ENCODE measurements at regions not wholly inside any gene's neighbourhood (a gene's known extent, or its start where the extent isn't known, plus 50 kb on each side); places are given as distances from the start of the nearest gene placed in this dataset.

GRCh38 chr6:115270953-115271352, 789.7 kb downstream of the FRK start:
- Histone ChIP-seq H3K27me3 (ENCODE audit: low read length) (no peaks in the 10 kb centered on the region), H3K36me3 (ENCODE audit: insufficient read depth, low read length) (no peaks in the 10 kb centered on the region), H3K9ac (ENCODE audit: low read length) (no peak overlapping the region), H3K79me2 (ENCODE audit: low read length) (no peaks in the 10 kb centered on the region), H4K20me1 (ENCODE audit: insufficient read depth, low read depth, low read length) (no peaks in the 10 kb centered on the region), H3K9me2 (replicated peaks; ENCODE audit: insufficient read depth, low read length) (no peaks in the 10 kb centered on the region), H2AFZ (ENCODE audit: low read length) (no peak overlapping the region), H3K27ac (ENCODE audit: low read length) (no peak overlapping the region), H3K4me3 (ENCODE audit: low read length) (no peak overlapping the region), H3K4me2 (ENCODE audit: low read depth, low read length, poor library complexity, severe bottlenecking) (no peak overlapping the region), H3K4me1 (ENCODE audit: low read length) (no peaks in the 10 kb centered on the region), H3K9me3 (ENCODE audit: low read length) (peaks cover 19% of the 10 kb centered on the region)
- DNase-seq = no peak

GRCh38 chr6:115241373-115241772, 819.3 kb downstream of the FRK start:
- Histone ChIP-seq H3K79me2 (ENCODE audit: low read length) (no peaks in the 10 kb centered on the region), H3K9ac (ENCODE audit: low read length) (no peak overlapping the region), H2AFZ (ENCODE audit: low read length) (no peak overlapping the region), H4K20me1 (ENCODE audit: insufficient read depth, low read depth, low read length) (no peaks in the 10 kb centered on the region), H3K4me1 (ENCODE audit: low read length) (no peaks in the 10 kb centered on the region), H3K36me3 (ENCODE audit: insufficient read depth, low read length) (no peaks in the 10 kb centered on the region), H3K9me3 (ENCODE audit: low read length) (peaks cover 6% of the 10 kb centered on the region), H3K27me3 (ENCODE audit: low read length) (no peaks in the 10 kb centered on the region), H3K27ac (ENCODE audit: low read length) (no peak overlapping the region), H3K9me2 (replicated peaks; ENCODE audit: insufficient read depth, low read length) (no peaks in the 10 kb centered on the region), H3K4me3 (ENCODE audit: low read length) (no peak overlapping the region), H3K4me2 (ENCODE audit: low read depth, low read length, poor library complexity, severe bottlenecking) (no peak overlapping the region)
- DNase-seq = no peak

GRCh38 chr6:115221198-115221597, 839.5 kb downstream of the FRK start:
- Histone ChIP-seq H3K4me1 (ENCODE audit: low read length) (no peaks in the 10 kb centered on the region), H3K36me3 (ENCODE audit: insufficient read depth, low read length) (no peaks in the 10 kb centered on the region), H3K79me2 (ENCODE audit: low read length) (no peaks in the 10 kb centered on the region), H3K9ac (ENCODE audit: low read length) (no peak overlapping the region), H3K9me2 (replicated peaks; ENCODE audit: insufficient read depth, low read length) (no peaks in the 10 kb centered on the region), H3K27me3 (ENCODE audit: low read length) (no peaks in the 10 kb centered on the region), H3K27ac (ENCODE audit: low read length) (no peak overlapping the region), H3K4me2 (ENCODE audit: low read depth, low read length, poor library complexity, severe bottlenecking) (no peak overlapping the region), H3K4me3 (ENCODE audit: low read length) (no peak overlapping the region), H4K20me1 (ENCODE audit: insufficient read depth, low read depth, low read length) (no peaks in the 10 kb centered on the region), H2AFZ (ENCODE audit: low read length) (no peak overlapping the region), H3K9me3 (ENCODE audit: low read length) (peaks cover 24% of the 10 kb centered on the region)
- DNase-seq = no peak

DNA sequence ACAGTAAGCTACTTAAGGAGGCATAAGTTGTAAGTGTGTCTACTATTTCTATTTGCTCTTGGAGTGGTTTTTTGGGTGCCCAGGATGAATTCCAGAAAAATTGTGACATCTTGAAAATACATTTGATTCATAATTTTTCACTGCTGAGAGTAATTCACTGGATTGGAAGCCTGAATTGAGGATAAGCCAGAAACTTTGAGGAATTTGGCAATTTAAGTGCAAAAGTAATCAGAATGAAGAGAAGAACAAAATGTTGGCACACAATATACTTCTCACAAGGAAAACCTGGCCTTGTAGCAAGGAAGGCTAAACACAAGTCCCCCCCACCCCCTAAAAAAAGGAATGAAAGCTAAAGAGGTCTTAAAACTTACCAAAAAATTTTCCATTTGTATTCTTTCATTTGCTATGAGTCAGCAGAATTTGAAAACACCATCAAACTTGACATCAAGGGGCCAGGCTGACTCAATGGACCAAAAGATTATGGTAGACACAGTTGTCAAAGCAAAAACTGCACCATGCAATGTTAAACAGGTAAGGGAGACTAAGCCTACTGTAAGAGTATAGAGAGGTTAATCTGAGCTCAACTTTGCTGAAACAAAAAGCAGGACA, 840.0 kb downstream of the FRK start:
- Histone ChIP-seq H3K4me1 (ENCODE audit: low read length) (no peaks in the 10 kb centered on the region), H3K9me2 (replicated peaks; ENCODE audit: insufficient read depth, low read length) (no peaks in the 10 kb centered on the region), H3K4me3 (ENCODE audit: low read length) (no peak overlapping the region), H2AFZ (ENCODE audit: low read length) (no peak overlapping the region), H3K79me2 (ENCODE audit: low read length) (no peaks in the 10 kb centered on the region), H3K4me2 (ENCODE audit: low read depth, low read length, poor library complexity, severe bottlenecking) (no peak overlapping the region), H4K20me1 (ENCODE audit: insufficient read depth, low read depth, low read length) (no peaks in the 10 kb centered on the region), H3K9ac (ENCODE audit: low read length) (no peak overlapping the region), H3K9me3 (ENCODE audit: low read length) (peaks cover 24% of the 10 kb centered on the region), H3K27ac (ENCODE audit: low read length) (no peak overlapping the region), H3K27me3 (ENCODE audit: low read length) (no peaks in the 10 kb centered on the region), H3K36me3 (ENCODE audit: insufficient read depth, low read length) (no peaks in the 10 kb centered on the region)
- DNase-seq = no peak

- H3K27me3 ChIP-seq (ENCODE audit: low read length) = no peaks in the 10 kb centered on the region
- no peaks in the 10 kb centered on the region for H3K79me2 ChIP-seq (ENCODE audit: low read length)
- H3K36me3 ChIP-seq (ENCODE audit: insufficient read depth, low read length) = no peaks in the 10 kb centered on the region
- H3K27ac ChIP-seq (ENCODE audit: low read length) = no peak overlapping the region
- DNase-seq = no peak
- H3K9me2 ChIP-seq (replicated peaks; ENCODE audit: insufficient read depth, low read length) = no peaks in the 10 kb centered on the region
- no peaks in the 10 kb centered on the region for H3K4me1 ChIP-seq (ENCODE audit: low read length)
- H3K4me2 ChIP-seq (ENCODE audit: low read depth, low read length, poor library complexity, severe bottlenecking) = no peak overlapping the region
- H4K20me1 ChIP-seq (ENCODE audit: insufficient read depth, low read depth, low read length) = no peaks in the 10 kb centered on the region
- no peak overlapping the region for H3K9ac ChIP-seq (ENCODE audit: low read length)
- H3K4me3 ChIP-seq (ENCODE audit: low read length) = no peak overlapping the region
- no peak overlapping the region for H2AFZ ChIP-seq (ENCODE audit: low read length)
- peaks cover 26% of the 10 kb centered on the region for H3K9me3 ChIP-seq (ENCODE audit: low read length)
Observed at GRCh38 chr6:115219645-115220044, 841.0 kb downstream of the FRK start.

DNA sequence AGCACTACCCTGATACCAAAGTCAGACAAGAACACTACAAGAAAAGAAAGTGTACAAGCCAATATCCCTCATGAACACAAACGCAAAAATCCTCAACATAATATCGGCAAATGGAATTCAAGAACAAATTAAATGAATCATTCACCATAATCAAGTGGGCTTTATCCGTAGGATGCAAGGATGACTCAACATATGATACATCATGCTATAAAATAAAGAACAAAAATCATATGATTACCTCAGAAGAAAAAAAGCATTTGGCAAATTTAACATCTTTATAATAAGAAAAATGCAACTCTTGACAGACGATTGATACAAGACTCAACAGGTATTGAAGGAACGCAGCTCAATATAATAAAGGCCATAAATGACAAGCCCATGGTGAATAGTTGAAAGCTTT, 843.9 kb downstream of the FRK start:
- Histone ChIP-seq H3K27me3 (ENCODE audit: low read length) (no peaks in the 10 kb centered on the region), H4K20me1 (ENCODE audit: insufficient read depth, low read depth, low read length) (no peaks in the 10 kb centered on the region), H3K4me3 (ENCODE audit: low read length) (no peak overlapping the region), H3K9me3 (ENCODE audit: low read length) (peaks cover 33% of the 10 kb centered on the region), H3K79me2 (ENCODE audit: low read length) (no peaks in the 10 kb centered on the region), H3K36me3 (ENCODE audit: insufficient read depth, low read length) (no peaks in the 10 kb centered on the region), H2AFZ (ENCODE audit: low read length) (no peak overlapping the region), H3K4me2 (ENCODE audit: low read depth, low read length, poor library complexity, severe bottlenecking) (no peak overlapping the region), H3K9ac (ENCODE audit: low read length) (no peak overlapping the region), H3K9me2 (replicated peaks; ENCODE audit: insufficient read depth, low read length) (no peaks in the 10 kb centered on the region), H3K4me1 (ENCODE audit: low read length) (no peaks in the 10 kb centered on the region), H3K27ac (ENCODE audit: low read length) (no peak overlapping the region)
- no peak for DNase-seq

GRCh38 chr6:115214283-115214682, 846.4 kb downstream of the FRK start:
- no peaks in the 10 kb centered on the region for H3K36me3 ChIP-seq (ENCODE audit: insufficient read depth, low read length)
- H3K4me1 ChIP-seq (ENCODE audit: low read length) = no peaks in the 10 kb centered on the region
- no peak overlapping the region for H2AFZ ChIP-seq (ENCODE audit: low read length)
- no peaks in the 10 kb centered on the region for H3K9me2 ChIP-seq (replicated peaks; ENCODE audit: insufficient read depth, low read length)
- DNase-seq = no peak
- no peaks in the 10 kb centered on the region for H3K27me3 ChIP-seq (ENCODE audit: low read length)
- no peak overlapping the region for H3K4me2 ChIP-seq (ENCODE audit: low read depth, low read length, poor library complexity, severe bottlenecking)
- H4K20me1 ChIP-seq (ENCODE audit: insufficient read depth, low read depth, low read length) = no peaks in the 10 kb centered on the region
- H3K79me2 ChIP-seq (ENCODE audit: low read length) = no peaks in the 10 kb centered on the region
- H3K9ac ChIP-seq (ENCODE audit: low read length) = no peak overlapping the region
- no peak overlapping the region for H3K27ac ChIP-seq (ENCODE audit: low read length)
- H3K4me3 ChIP-seq (ENCODE audit: low read length) = no peak overlapping the region
- peaks cover 22% of the 10 kb centered on the region for H3K9me3 ChIP-seq (ENCODE audit: low read length)

DNA sequence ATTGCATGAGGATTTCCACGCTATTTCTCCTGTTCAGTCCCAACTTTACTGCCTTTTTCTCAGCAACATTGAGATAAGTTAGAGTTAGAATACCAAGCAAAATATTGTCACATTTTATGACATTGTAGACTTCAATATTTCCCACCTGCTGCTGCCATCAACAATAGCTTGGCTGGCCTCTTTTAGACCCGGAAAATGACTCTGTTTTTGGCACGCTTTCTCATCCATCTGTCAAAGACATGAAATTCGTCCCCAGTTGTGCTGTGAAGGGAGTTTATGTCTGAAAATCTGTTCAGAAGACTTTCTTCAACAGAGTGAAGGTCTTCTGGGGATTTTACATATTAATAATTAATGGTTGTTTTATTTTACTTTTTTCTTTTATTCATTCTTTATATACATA, 857.3 kb downstream of the FRK start:
- Histone ChIP-seq H3K4me3 (ENCODE audit: low read length) (no peak overlapping the region), H3K9me2 (replicated peaks; ENCODE audit: insufficient read depth, low read length) (no peaks in the 10 kb centered on the region)

More for the DNA sequence above, 857.3 kb downstream of the FRK start:
- Histone ChIP-seq H2AFZ (ENCODE audit: low read length) (no peak overlapping the region), H3K79me2 (ENCODE audit: low read length) (no peaks in the 10 kb centered on the region), H3K27me3 (ENCODE audit: low read length) (no peaks in the 10 kb centered on the region), H3K9me3 (ENCODE audit: low read length) (peaks cover 37% of the 10 kb centered on the region), H4K20me1 (ENCODE audit: insufficient read depth, low read depth, low read length) (no peaks in the 10 kb centered on the region), H3K4me2 (ENCODE audit: low read depth, low read length, poor library complexity, severe bottlenecking) (no peak overlapping the region), H3K9ac (ENCODE audit: low read length) (no peak overlapping the region), H3K36me3 (ENCODE audit: insufficient read depth, low read length) (no peaks in the 10 kb centered on the region), H3K4me1 (ENCODE audit: low read length) (no peaks in the 10 kb centered on the region), H3K27ac (ENCODE audit: low read length) (no peak overlapping the region)
- DNase-seq = no peak

Data from Karpas-422 (cell line).